ENCODE measurements at regions not wholly inside any gene's neighbourhood (a gene's known extent, or its start where the extent isn't known, plus 50 kb on each side); places are given as distances from the start of the nearest gene placed in this dataset.

GRCh38 chr14:87283547-87283946 is 709.4 kb downstream of the GALC start:
- Histone ChIP-seq H3K9me3 (ENCODE audit: control insufficient read depth in 4 of 4, low read length in 3 of 4) (no peaks in the 10 kb centered on the region), H3K27me3 (ENCODE audit: control insufficient read depth in 4 of 4, insufficient read depth in 4 of 4, low read length in 3 of 4) (no peaks in the 10 kb centered on the region), H3K9ac (ENCODE audit: low read depth in 1 of 2, low read length in 2 of 2) (no peak overlapping the region), H3K27ac (ENCODE audit: low read depth in 1 of 2, low read length in 2 of 2) (no peak overlapping the region), H3K4me1 (ENCODE audit: control insufficient read depth in 4 of 4, insufficient read depth in 4 of 4, low read length in 3 of 4) (no peaks in the 10 kb centered on the region), H3K36me3 (ENCODE audit: control insufficient read depth in 4 of 4, insufficient read depth in 3 of 4, low read depth in 1 of 4, low read length in 3 of 4) (no peaks in the 10 kb centered on the region), H3K4me3 (ENCODE audit: low read depth in 1 of 3, low read length in 3 of 3) (no peak overlapping the region)
- WGBS, result 91% methylated on average over 5 of the region's 5 CpGs
- DNase-seq (ENCODE audit: low spot score), result no peak
- no peak for TF ChIP-seq RXRA (IDR thresholded peaks at IDR 0.05)

GRCh38 chr14:87282266-87282665 is 710.7 kb downstream of the GALC start:
- Histone ChIP-seq H3K9ac (ENCODE audit: low read depth in 1 of 2, low read length in 2 of 2) (no peak overlapping the region), H3K36me3 (ENCODE audit: control insufficient read depth in 4 of 4, insufficient read depth in 3 of 4, low read depth in 1 of 4, low read length in 3 of 4) (no peaks in the 10 kb centered on the region), H3K27me3 (ENCODE audit: control insufficient read depth in 4 of 4, insufficient read depth in 4 of 4, low read length in 3 of 4) (no peaks in the 10 kb centered on the region), H3K4me3 (ENCODE audit: low read depth in 1 of 3, low read length in 3 of 3) (no peak overlapping the region), H3K9me3 (ENCODE audit: control insufficient read depth in 4 of 4, low read length in 3 of 4) (no peaks in the 10 kb centered on the region), H3K4me1 (ENCODE audit: control insufficient read depth in 4 of 4, insufficient read depth in 4 of 4, low read length in 3 of 4) (no peaks in the 10 kb centered on the region), H3K27ac (ENCODE audit: low read depth in 1 of 2, low read length in 2 of 2) (no peak overlapping the region)
- TF ChIP-seq TAF1 (conservative IDR thresholded peaks at IDR 0.05) (no peak), NR2F2 (IDR thresholded peaks at IDR 0.05) (no peak), CTCF (IDR thresholded peaks at IDR 0.05; ENCODE audit: low read depth, low read length, missing input control) (no peak), HNF4G (IDR thresholded peaks at IDR 0.05) (no peak), EGR1 (IDR thresholded peaks at IDR 0.05; ENCODE audit: low read depth in 2 of 2) (no peak), FOXA1 (IDR thresholded peaks at IDR 0.05) (no peak), RAD21 (IDR thresholded peaks at IDR 0.05) (no peak), ZBTB33 (IDR thresholded peaks at IDR 0.05) (no peak), FOXA2 (IDR thresholded peaks at IDR 0.05) (no peak), SP1 (IDR thresholded peaks at IDR 0.05) (no peak), ATF3 (IDR thresholded peaks at IDR 0.05) (no peak), RXRA (IDR thresholded peaks at IDR 0.05) (no peak), REST (IDR thresholded peaks at IDR 0.05) (no peak), MAX (IDR thresholded peaks at IDR 0.05) (no peak), YY1 (IDR thresholded peaks at IDR 0.05) (no peak)
- 89% methylated on average over 5 of the region's 5 CpGs for WGBS
- DNase-seq (ENCODE audit: low spot score), result no peak
